ENCODE measurements at regions not wholly inside any gene's neighbourhood (a gene's known extent, or its start where the extent isn't known, plus 50 kb on each side); places are given as distances from the start of the nearest gene placed in this dataset.

- no TSS peak for BruUV-seq (replicated peaks)
- no peaks in the 10 kb centered on the region for H3K36me3 ChIP-seq (ENCODE audit: control insufficient read depth, insufficient read depth, low read length)
- H3K4me1 ChIP-seq (ENCODE audit: control insufficient read depth, insufficient read depth, low read length), result no peaks in the 10 kb centered on the region
- no peak overlapping the region for H3K9ac ChIP-seq (ENCODE audit: low read depth, low read length)
- no peak overlapping the region for H2AK5ac ChIP-seq (ENCODE audit: low read depth, low read length)
- no peak overlapping the region for H2BK120ac ChIP-seq (ENCODE audit: low read depth, low read length)
- H3K4me2 ChIP-seq (ENCODE audit: low read depth, low read length), result no peak overlapping the region
- H3K23ac ChIP-seq (ENCODE audit: low read depth, low read length), result no peak overlapping the region
- H3K18ac ChIP-seq (ENCODE audit: low read depth, low read length), result no peak overlapping the region
- no peak overlapping the region for H3K4ac ChIP-seq (ENCODE audit: low read depth, low read length)
- H2BK20ac ChIP-seq (ENCODE audit: low read depth, low read length), result no peak overlapping the region
- intact Hi-C loops (cut with micrococcal nuclease), result no loop called here
- CTCF ChIA-PET, result no interaction called here
- no peaks in the 10 kb centered on the region for H3K79me1 ChIP-seq (ENCODE audit: low read depth in 1 of 2, low read length in 2 of 2)
- no peak for ATAC-seq (ENCODE audit: low read depth)
- H3K14ac ChIP-seq (replicated peaks; ENCODE audit: low read depth, low read length), result no peak overlapping the region
- no peak overlapping the region for H2AK9ac ChIP-seq (replicated peaks; ENCODE audit: low read depth, low read length, poor library complexity)
- no peak overlapping the region for H4K8ac ChIP-seq (ENCODE audit: low read depth in 2 of 2, low read length in 2 of 2)
- H3K9me3 ChIP-seq (ENCODE audit: control insufficient read depth, insufficient read depth, low read length), result no peaks in the 10 kb centered on the region
- H3K56ac ChIP-seq (ENCODE audit: extremely low read depth, insufficient read depth, low read length), result no peak overlapping the region
- H3K9me1 ChIP-seq (ENCODE audit: insufficient read depth, low read length), result no peaks in the 10 kb centered on the region
- DNase-seq, result peak; percentile 7
- no peak overlapping the region for H4K5ac ChIP-seq (ENCODE audit: low read depth, low read length)
- H3K27me3 ChIP-seq (ENCODE audit: control insufficient read depth, insufficient read depth, low read length), result no peaks in the 10 kb centered on the region
- in situ Hi-C loops (cut with MboI; ENCODE audit: low sequenced_read_pairs), result no loop called here
- no peak overlapping the region for H2AFZ ChIP-seq (replicated peaks; ENCODE audit: low read length, poor library complexity)
- no peaks in the 10 kb centered on the region for H4K20me1 ChIP-seq (ENCODE audit: insufficient read depth, low read length)
- dilution Hi-C loops (cut with HindIII; ENCODE audit: low sequenced_read_pairs, unreplicated experiment), result no loop called here
- no peak overlapping the region for H4K91ac ChIP-seq (ENCODE audit: insufficient read depth, low read depth, low read length)
- no peak overlapping the region for H2BK15ac ChIP-seq (ENCODE audit: low read depth, low read length)
- TF ChIP-seq USF2 (IDR thresholded peaks at IDR 0.05; ENCODE audit: low read depth, low read length), result no peak
- no peak for TF ChIP-seq MAZ (IDR thresholded peaks at IDR 0.05; ENCODE audit: borderline replicate concordance, low read depth, low read length)
- no peak for TF ChIP-seq BHLHE40 (IDR thresholded peaks at IDR 0.05; ENCODE audit: low read depth, low read length)
- no peak for TF ChIP-seq POLR2A (IDR thresholded peaks at IDR 0.05; ENCODE audit: low read depth, low read length)
- no peak for TF ChIP-seq MAFK (IDR thresholded peaks at IDR 0.05; ENCODE audit: low read depth, low read length)
- TF ChIP-seq CHD1 (IDR thresholded peaks at IDR 0.05; ENCODE audit: low read depth, low read length), result no peak
- TF ChIP-seq RAD21 (IDR thresholded peaks at IDR 0.05; ENCODE audit: low read length), result no peak
- no peak for TF ChIP-seq ELK1 (IDR thresholded peaks at IDR 0.05; ENCODE audit: borderline replicate concordance, low read depth, low read length)
- TF ChIP-seq RCOR1 (IDR thresholded peaks at IDR 0.05; ENCODE audit: insufficient replicate concordance, low read length), result no peak
- no peak for TF ChIP-seq RFX5 (IDR thresholded peaks at IDR 0.05; ENCODE audit: low read depth, low read length)
- TF ChIP-seq SMC3 (IDR thresholded peaks at IDR 0.05; ENCODE audit: low read depth, low read length), result no peak
- TF ChIP-seq NFE2L2 (IDR thresholded peaks at IDR 0.05; ENCODE audit: low read depth, low read length), result no peak
- TF ChIP-seq FOS (IDR thresholded peaks at IDR 0.05; ENCODE audit: low read depth, low read length), result no peak
- no peak overlapping the region for H3K27ac ChIP-seq (ENCODE audit: insufficient read depth, low read length)
- no peak overlapping the region for H3K4me3 ChIP-seq (ENCODE audit: insufficient read depth, low read depth, low read length)
- POLR2A ChIA-PET (ENCODE audit: unreplicated experiment), result no interaction called here
- no peak overlapping the region for H2BK5ac ChIP-seq (ENCODE audit: low read depth, low read length, poor library complexity, severe bottlenecking)
Measured at GRCh38 chr4:187715466-187715865, 280.1 kb upstream of the ZFP42 start.
